Hippocampal formation (tissue), 2 donors: ENCODE measurements at regions not wholly inside any gene's neighbourhood (a gene's known extent, or its start where the extent isn't known, plus 50 kb on each side); places are given as distances from the start of the nearest gene placed in this dataset.
A peak's percentile ranks its signal among the peaks of the same experiment; 100 is the strongest.

Experiments used
- DNase-seq, 2 donors: peaks; one replicate each; lab custom pipeline; 2025; lab: John Stamatoyannopoulos, UW

DNA sequence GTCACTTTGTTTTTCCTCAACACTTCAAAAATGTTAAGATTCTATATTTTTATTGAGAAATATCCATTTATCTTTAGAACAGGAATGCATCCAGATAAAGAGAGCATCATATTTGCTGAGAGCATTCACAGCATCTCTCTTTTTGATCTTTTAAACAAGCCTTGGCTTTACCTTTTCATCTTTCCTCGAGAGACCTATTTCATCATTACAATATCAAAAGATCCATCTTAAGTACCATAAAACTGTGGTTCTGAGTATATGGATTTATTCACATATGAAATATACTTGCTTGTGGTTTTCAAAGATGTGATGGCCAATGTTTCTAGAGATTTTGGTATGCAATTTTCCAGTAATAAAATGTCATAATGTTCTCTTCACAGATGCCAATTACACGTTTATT, 1140.9 kb downstream of the GATA3 start:
- DNase-seq, result no peak

- no peak for DNase-seq
Observed at GRCh38 chr10:9198611-9199010, 1144.1 kb downstream of the GATA3 start.

DNA sequence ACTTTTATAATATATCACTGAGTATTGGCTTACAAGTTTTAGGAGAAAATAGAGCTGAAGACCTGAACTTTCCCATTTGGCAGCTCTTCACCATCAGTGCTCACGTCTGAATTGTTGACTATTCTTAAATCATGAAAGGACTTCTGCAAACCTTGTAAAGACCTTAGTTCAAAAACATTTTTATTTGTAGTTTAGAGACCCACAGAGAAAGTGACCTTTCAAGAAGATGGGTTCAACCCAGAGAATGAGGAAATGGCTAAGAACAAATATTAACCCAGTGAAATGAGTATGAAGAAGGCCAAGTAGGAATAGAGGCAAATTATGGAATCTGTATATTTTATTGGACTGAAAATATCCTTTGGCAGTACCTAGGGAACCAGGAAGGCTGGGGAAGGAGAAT, 1151.1 kb downstream of the GATA3 start:
- no peak for DNase-seq

- peak; percentile 9 to 34 for DNase-seq
Observed at GRCh38 chr10:9209105-9209798, 1154.8 kb downstream of the GATA3 start.

DNA sequence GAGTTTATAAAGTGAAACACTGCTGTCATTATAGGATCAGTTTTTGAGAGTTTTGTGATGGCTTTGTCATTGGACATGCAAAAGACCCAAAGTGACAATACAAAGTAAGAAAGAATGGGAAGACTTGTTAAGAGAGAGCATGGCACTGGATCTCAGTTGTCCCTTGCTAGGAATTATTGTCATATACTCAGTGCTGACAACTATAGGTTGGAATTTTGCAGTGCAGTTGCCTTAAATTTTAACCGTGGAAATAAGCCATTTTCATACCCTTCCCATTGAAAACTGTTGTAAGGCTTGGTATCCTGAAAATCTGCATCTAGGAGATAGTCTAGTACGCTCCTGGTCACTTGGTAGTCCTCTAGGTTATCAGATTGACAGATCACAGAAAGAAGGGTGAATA, 1156.7 kb downstream of the GATA3 start:
- DNase-seq, result no peak

DNA sequence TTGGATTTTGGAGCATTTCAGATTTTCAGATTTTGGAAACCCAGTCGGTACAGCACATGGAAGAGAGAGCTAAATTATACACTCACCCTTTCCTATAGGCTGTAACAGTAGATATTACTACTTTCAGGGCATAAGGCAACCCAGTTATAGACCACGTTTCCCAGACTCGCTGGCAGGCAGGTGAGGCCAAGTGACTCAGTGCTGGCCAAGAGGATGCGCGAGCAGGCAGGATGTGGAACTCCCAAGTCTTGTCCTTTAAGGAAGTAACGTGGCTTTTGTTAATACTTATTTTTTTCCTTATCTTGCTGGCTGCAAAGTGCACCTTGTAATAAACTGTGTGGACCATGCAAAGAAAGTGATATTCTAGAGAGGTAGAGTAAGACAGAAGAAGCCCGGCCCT, 1160.1 kb downstream of the GATA3 start:
- no peak for DNase-seq

GRCh38 chr10:9215121-9215520, 1160.6 kb downstream of the GATA3 start:
- DNase-seq, result no peak

GRCh38 chr10:9219860-9220259, 1165.4 kb downstream of the GATA3 start:
- DNase-seq, result no peak

DNA sequence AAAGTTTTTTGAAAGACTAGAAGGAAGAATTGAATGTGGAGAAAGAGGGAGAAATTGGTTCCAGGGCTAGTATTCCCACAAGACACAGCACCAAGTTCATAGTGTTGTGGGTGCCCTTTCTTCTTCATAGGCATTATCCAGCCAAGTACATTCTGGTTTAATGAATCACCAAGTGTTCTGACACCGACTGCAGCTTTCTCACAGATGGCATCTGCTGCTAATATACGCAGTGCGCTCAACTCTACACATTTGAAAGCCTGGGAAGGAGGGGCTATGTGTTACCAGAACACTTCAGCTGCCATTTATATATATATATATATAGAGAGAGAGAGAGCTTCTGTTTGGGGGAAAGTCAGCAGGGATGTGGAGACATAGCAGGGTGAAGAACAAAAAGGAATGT, 1168.4 kb downstream of the GATA3 start:
- no peak for DNase-seq

DNA sequence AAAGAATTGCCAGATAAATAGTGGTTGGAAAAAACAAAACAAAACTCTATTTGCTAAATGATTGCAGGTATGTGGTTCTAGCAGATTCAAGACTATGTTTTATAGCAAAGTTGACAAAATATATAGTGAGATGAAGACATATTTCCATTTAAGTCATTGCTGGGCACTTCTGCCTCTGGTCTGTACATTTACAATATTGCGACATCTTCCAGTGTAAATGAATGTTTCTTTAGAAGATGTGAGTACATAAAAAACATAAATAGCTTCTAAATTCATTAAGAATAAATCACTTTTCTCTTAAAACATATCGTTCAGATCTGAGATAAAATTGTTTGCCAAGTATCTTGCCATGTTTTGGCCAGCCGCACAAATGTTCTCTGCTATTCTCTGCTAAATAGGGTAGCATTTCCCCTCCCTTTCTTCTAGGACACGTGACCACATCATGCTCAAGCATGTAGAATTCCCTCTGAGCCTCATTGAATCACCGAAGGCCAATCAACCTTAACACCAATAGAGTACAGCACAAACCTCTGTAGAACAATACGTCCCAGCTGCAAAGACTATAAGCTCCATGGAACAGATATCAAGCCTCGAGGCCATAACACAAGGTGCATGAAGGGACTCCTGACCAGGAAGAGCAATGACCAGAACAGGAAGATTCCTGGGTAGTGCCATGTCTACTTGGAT, 1173.3 kb downstream of the GATA3 start:
- DNase-seq, result no peak

GRCh38 chr10:9228771-9229170, 1174.3 kb downstream of the GATA3 start:
- DNase-seq, result no peak

DNA sequence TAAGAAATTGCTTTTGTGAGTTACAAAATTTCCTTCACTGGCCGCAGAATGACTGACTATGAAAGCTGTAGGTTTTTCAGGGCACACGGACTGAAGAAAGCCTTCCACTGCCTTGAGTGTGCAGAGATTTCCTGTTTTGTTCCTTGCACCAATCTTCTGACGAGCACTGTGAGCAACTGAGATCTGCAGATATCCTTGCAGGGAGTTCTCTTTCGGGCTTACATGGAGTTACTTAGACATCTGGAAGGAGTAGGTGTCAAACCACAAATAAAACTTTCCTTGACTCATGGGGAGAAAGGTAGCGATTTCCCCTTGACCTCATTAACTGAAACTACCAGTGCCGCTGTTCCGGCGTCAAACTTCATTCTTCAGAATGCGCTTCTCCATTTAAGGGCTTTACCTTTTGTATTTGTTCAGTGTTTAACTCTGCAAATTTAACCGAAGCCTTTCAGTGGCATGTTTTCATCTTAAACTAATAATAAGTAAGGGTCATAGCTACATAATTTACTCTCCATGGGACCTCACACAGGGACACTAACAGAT, 1175.3 kb downstream of the GATA3 start:
- no peak for DNase-seq

DNA sequence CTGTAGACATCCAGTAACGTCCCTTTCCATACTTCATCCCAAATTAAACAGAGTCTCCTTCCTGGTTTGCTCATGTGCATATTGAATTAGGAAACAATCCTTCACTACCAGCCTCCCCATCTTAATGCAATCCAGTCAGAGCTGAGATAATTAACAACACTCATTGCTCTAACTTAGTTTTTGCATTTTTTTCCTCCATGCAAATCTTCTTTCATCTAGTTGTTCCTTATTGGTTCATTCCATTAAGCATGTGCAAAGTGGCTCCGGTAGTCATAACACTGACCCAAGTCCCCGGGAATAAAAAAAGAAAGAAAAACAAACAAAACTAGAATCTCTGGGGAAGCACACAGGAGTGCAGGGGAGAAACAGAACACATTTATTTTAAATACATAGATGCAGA, 1176.1 kb downstream of the GATA3 start:
- no peak for DNase-seq

GRCh38 chr10:9234191-9234590, 1179.7 kb downstream of the GATA3 start:
- no peak for DNase-seq

GRCh38 chr10:9238041-9238440, 1183.6 kb downstream of the GATA3 start:
- DNase-seq, result no peak

GRCh38 chr10:9239298-9239697, 1184.8 kb downstream of the GATA3 start:
- no peak for DNase-seq

GRCh38 chr10:9243941-9244411, 1189.5 kb downstream of the GATA3 start:
- DNase-seq, result peak in 1 of 2 donors; percentile 39

GRCh38 chr10:9244864-9245263, 1190.4 kb downstream of the GATA3 start:
- DNase-seq, result no peak

- DNase-seq, result no peak
Observed at GRCh38 chr10:9253121-9253520, 1198.6 kb downstream of the GATA3 start.

GRCh38 chr10:9254353-9254752, 1199.9 kb downstream of the GATA3 start:
- no peak for DNase-seq

DNA sequence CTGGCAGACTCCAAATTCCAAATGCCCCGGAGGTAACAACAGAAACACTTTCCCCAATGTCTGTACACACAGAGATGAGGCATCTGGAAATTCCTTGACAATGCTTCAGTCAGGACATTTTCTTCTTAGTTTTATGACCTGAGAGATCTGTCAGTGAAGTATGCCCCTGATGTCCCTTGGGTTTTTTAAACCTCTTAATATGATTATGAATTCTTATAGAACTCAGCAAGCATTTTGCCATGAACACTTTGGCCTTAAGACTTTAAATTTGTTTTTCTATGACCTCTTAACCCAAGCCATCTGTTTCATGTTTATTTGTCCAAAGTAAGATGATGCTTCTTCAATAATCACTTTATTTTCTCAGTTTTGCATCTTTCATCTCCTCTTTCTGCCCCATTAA, 1206.2 kb downstream of the GATA3 start:
- no peak for DNase-seq

DNA sequence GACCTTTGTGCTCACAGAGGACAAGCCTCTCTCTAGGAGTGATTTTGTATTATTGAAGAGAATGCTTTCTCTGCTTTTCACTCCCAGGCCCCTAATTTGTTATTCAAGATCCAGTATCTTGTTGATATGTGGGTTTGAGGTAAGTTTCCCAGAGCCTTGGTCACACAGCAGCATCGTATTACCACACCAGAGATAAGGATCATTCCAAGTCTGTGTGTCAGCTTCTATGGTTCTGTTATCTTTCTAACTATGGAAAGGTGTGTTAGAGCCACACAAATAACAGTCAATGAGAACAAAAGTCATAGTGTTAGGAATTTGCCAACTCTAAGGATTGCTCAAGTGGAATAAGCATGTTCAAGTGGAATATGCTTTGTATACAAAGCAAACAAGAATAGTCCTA, 1208.3 kb downstream of the GATA3 start:
- DNase-seq, result no peak

- no peak for DNase-seq
Observed at GRCh38 chr10:9268176-9268575, 1213.7 kb downstream of the GATA3 start.
